ENCODE measurements at regions not wholly inside any gene's neighbourhood (a gene's known extent, or its start where the extent isn't known, plus 50 kb on each side); places are given as distances from the start of the nearest gene placed in this dataset.
A peak's percentile ranks its signal among the peaks of the same experiment; 100 is the strongest.
"Not testable (repeated sequence)": the region's sequence is repeated elsewhere in the genome, so short reads cannot be mapped to it uniquely, and the experiment has no call there.

GRCh38 chr16:29124162-29124561, 139.3 kb downstream of the LAT start:
- DNase-seq = not testable (repeated sequence)

- DNase-seq = not testable (repeated sequence)
These were observed 135.8 kb downstream of the LAT start for GRCh38 chr16:29120680-29121079.

- DNase-seq = not testable (repeated sequence)
These were observed 133.6 kb downstream of the LAT start for GRCh38 chr16:29118301-29118957.

- DNase-seq = no peak
These were observed 132.8 kb downstream of the LAT start for GRCh38 chr16:29117631-29118030.

- DNase-seq = no peak
These were observed 132.1 kb downstream of the LAT start for GRCh38 chr16:29116980-29117379.

GRCh38 chr16:29116207-29116606, 131.4 kb downstream of the LAT start:
- not testable (repeated sequence) for DNase-seq

- not testable (repeated sequence) for DNase-seq
These were observed 130.9 kb downstream of the LAT start for GRCh38 chr16:29115802-29116141.

GRCh38 chr16:29114989-29115801, 130.3 kb downstream of the LAT start:
- DNase-seq = peak; percentile 2

- no peak for DNase-seq
These were observed 129.7 kb downstream of the LAT start for GRCh38 chr16:29114574-29114973.

- not testable (repeated sequence) for DNase-seq
These were observed 128.6 kb downstream of the LAT start for GRCh38 chr16:29113446-29113845.

GRCh38 chr16:29112755-29113347, 128.0 kb downstream of the LAT start:
- DNase-seq = no peak

- not testable (repeated sequence) for DNase-seq
These were observed 127.2 kb downstream of the LAT start for GRCh38 chr16:29111901-29112680.

- DNase-seq = no peak
These were observed 126.6 kb downstream of the LAT start for GRCh38 chr16:29111421-29111820.

- not testable (repeated sequence) for DNase-seq
These were observed 123.8 kb downstream of the LAT start for GRCh38 chr16:29108625-29109169.

- no peak for DNase-seq
These were observed 122.4 kb downstream of the LAT start for GRCh38 chr16:29107299-29107698.

- DNase-seq = not testable (repeated sequence)
These were observed 121.5 kb downstream of the LAT start for GRCh38 chr16:29106259-29106908.

- not testable (repeated sequence) for DNase-seq
These were observed 119.7 kb downstream of the LAT start for GRCh38 chr16:29104600-29104999.

GRCh38 chr16:29097965-29098364, 113.1 kb downstream of the LAT start:
- DNase-seq = not testable (repeated sequence)

- not testable (repeated sequence) for DNase-seq
These were observed 110.1 kb downstream of the LAT start for GRCh38 chr16:29094729-29095624.

- not testable (repeated sequence) for DNase-seq
These were observed 109.5 kb downstream of the LAT start for GRCh38 chr16:29094325-29094724.

GRCh38 chr16:29089679-29090078, 104.8 kb downstream of the LAT start:
- DNase-seq = not testable (repeated sequence)
